DND-41 (cell line): ENCODE measurements at regions not wholly inside any gene's neighbourhood (a gene's known extent, or its start where the extent isn't known, plus 50 kb on each side); places are given as distances from the start of the nearest gene placed in this dataset.

Source experiments
- EZH2 ChIP-seq: IDR thresholded peaks from 3 replicates; pipeline ENCODE4 v1.6.1; 2012; ENCODE audit warnings: borderline replicate concordance, low read depth, mild to moderate bottlenecking, moderate library complexity, low read length, inconsistent platforms; ENCODE audit not compliant: severe bottlenecking
- TF ChIP-seq, protein P1 (sequence below): IDR thresholded peaks from 2 replicates; pipeline ENCODE4 v1.5.1; 2012; ENCODE audit warnings: borderline replicate concordance, low read length, moderate library complexity, mild to moderate bottlenecking; ENCODE audit not compliant: poor library complexity, severe bottlenecking; ENCODE audit errors: extremely low read depth

DNA sequence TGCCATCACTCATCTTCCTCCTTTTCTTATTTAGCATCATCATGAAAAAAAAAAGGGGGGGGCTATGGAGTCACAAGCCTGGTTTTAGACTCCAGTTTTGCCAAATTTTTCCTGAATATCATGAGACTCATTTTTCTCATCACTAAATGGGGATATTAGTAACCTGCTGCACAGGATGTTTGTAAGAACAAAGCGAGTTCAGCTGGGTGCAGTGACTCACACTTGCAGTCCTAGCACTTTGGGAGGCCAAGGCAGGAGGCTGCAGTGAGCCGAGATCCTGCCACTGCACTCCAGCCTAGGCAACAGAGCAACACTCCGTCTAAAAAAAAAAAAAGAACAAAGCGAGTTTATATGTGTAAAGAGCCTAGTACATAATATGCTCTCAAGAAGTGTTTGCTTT is 82.8 kb downstream of the TFAP2A start:
- TF ChIP-seq, protein P1, sequence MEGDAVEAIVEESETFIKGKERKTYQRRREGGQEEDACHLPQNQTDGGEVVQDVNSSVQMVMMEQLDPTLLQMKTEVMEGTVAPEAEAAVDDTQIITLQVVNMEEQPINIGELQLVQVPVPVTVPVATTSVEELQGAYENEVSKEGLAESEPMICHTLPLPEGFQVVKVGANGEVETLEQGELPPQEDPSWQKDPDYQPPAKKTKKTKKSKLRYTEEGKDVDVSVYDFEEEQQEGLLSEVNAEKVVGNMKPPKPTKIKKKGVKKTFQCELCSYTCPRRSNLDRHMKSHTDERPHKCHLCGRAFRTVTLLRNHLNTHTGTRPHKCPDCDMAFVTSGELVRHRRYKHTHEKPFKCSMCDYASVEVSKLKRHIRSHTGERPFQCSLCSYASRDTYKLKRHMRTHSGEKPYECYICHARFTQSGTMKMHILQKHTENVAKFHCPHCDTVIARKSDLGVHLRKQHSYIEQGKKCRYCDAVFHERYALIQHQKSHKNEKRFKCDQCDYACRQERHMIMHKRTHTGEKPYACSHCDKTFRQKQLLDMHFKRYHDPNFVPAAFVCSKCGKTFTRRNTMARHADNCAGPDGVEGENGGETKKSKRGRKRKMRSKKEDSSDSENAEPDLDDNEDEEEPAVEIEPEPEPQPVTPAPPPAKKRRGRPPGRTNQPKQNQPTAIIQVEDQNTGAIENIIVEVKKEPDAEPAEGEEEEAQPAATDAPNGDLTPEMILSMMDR = no peak
- TF ChIP-seq EZH2 = no peak
